Keratinocyte (primary cell): ENCODE measurements at regions not wholly inside any gene's neighbourhood (a gene's known extent, or its start where the extent isn't known, plus 50 kb on each side); places are given as distances from the start of the nearest gene placed in this dataset.

Experiments used
- DNase-seq: peaks from one replicate; pipeline ENCODE4 v3.0.0-alpha.2; 2011; ENCODE audit warnings: low read depth, missing footprints, low spot score
- FAIRE-seq: peaks from 2 replicates; lab custom pipeline; 2011; peaks lifted over from hg19 to GRCh38; lab: Jason Lieb, UNC
- H2AFZ ChIP-seq: 2 replicates; pipeline ENCODE4 v1.6.0; 2012; ENCODE audit warnings: low read length, control low read depth, inconsistent platforms; ENCODE audit not compliant: control insufficient read depth
- H3K27ac ChIP-seq: 2 replicates; pipeline ENCODE4 v1.5.1; 2011; ENCODE audit warnings: low read length; ENCODE audit not compliant: control insufficient read depth, insufficient read depth
- H3K27me3 ChIP-seq: 3 replicates; pipeline ENCODE4 v1.6.0; 2011; ENCODE audit warnings: low read length; ENCODE audit not compliant: control insufficient read depth, insufficient read depth; ENCODE audit errors: extremely low read depth
- H3K36me3 ChIP-seq, 2 experiments: 2 replicates in 1 of 2; 3 replicates in 1 of 2; pipeline ENCODE4 v1.5.1; 2011; ENCODE audit warnings: low read length in 2 of 2, mild to moderate bottlenecking in 1 of 2; ENCODE audit not compliant: control insufficient read depth in 2 of 2, insufficient read depth in 2 of 2; ENCODE audit errors: extremely low read depth in 1 of 2
- H3K4me1 ChIP-seq: 3 replicates; pipeline ENCODE4 v1.5.1; 2011; ENCODE audit warnings: low read length; ENCODE audit not compliant: control insufficient read depth, insufficient read depth; ENCODE audit errors: extremely low read depth
- H3K4me2 ChIP-seq: 3 replicates; pipeline ENCODE4 v1.6.0; 2011; ENCODE audit warnings: low read depth, low read length; ENCODE audit not compliant: control insufficient read depth, insufficient read depth; ENCODE audit errors: extremely low read depth
- H3K4me3 ChIP-seq, 3 experiments: fragments of 200-600 bp in 1 of 3; sonication (generic) in 1 of 3; 2 replicates in 2 of 3; 3 replicates in 1 of 3; pipeline ENCODE4 v1.5.1; 2011 to 2016; ENCODE audit warnings: low read length in 3 of 3, mild to moderate bottlenecking in 3 of 3, control low read depth in 2 of 3, inconsistent platforms in 1 of 3, low read depth in 1 of 3, mixed read lengths in 1 of 3, mixed run types in 1 of 3, moderate library complexity in 1 of 3; ENCODE audit not compliant: control insufficient read depth in 2 of 3, insufficient read depth in 2 of 3; ENCODE audit errors: extremely low read depth in 1 of 3
- H3K79me2 ChIP-seq: 2 replicates; pipeline ENCODE4 v1.6.0; 2012; ENCODE audit warnings: low read length; ENCODE audit not compliant: control insufficient read depth, insufficient read depth
- H3K9ac ChIP-seq: 3 replicates; pipeline ENCODE4 v1.6.0; 2011; ENCODE audit warnings: low read length; ENCODE audit not compliant: control insufficient read depth, insufficient read depth; ENCODE audit errors: extremely low read depth
- H3K9me1 ChIP-seq: 3 replicates; pipeline ENCODE4 v1.6.0; 2011; ENCODE audit warnings: low read length; ENCODE audit not compliant: control insufficient read depth, insufficient read depth; ENCODE audit errors: extremely low read depth
- H3K9me3 ChIP-seq: 2 replicates; pipeline ENCODE4 v1.5.1; 2012; ENCODE audit warnings: low read depth, low read length; ENCODE audit not compliant: control insufficient read depth
- H4K20me1 ChIP-seq: 3 replicates; pipeline ENCODE4 v1.6.0; 2011; ENCODE audit warnings: low read length; ENCODE audit not compliant: control insufficient read depth, insufficient read depth; ENCODE audit errors: extremely low read depth
- EZH2 ChIP-seq: IDR thresholded peaks from one replicate; pipeline ENCODE4 v1.6.1; 2012; ENCODE audit warnings: inconsistent platforms, mild to moderate bottlenecking, low read length, moderate library complexity
- dilution Hi-C: fragments of 300-500 bp; cut with MboI; formaldehyde crosslinking; loops from one replicate; pipeline ENCODE4 v1.7.0; 2020; ENCODE audit warnings: low sequenced_read_pairs; ENCODE audit not compliant: extremely low pct_ligation_motif_present
- TF ChIP-seq, protein P1 (sequence below), 3 experiments: IDR thresholded peaks in 1 of 3; conservative IDR thresholded peaks in 1 of 3; optimal IDR thresholded peaks in 1 of 3; 2 replicates in 2 of 3; 3 replicates in 1 of 3; pipeline versions ENCODE3 to v1.5.1; 2011; ENCODE audit warnings: low read length in 3 of 3, mild to moderate bottlenecking in 3 of 3, moderate library complexity in 2 of 3, control low read depth in 1 of 3, inconsistent platforms in 1 of 3; ENCODE audit not compliant: insufficient read depth in 2 of 3; ENCODE audit errors: extremely low read depth in 1 of 3

GRCh38 chr1:201640624-201641023 is 101.7 kb downstream of the NAV1 start:
- Histone ChIP-seq H2AFZ (no peak overlapping the region), H3K36me3 (no peaks in the 10 kb centered on the region), H3K27me3 (peaks cover 6% of the 10 kb centered on the region), H3K27ac (no peak overlapping the region), H3K79me2 (no peaks in the 10 kb centered on the region), H3K4me2 (no peak overlapping the region), H3K4me1 (no peaks in the 10 kb centered on the region), H3K4me3 (no peak overlapping the region), H4K20me1 (no peaks in the 10 kb centered on the region), H3K9me1 (no peaks in the 10 kb centered on the region), H3K9ac (no peak overlapping the region), H3K9me3 (no peaks in the 10 kb centered on the region)
- dilution Hi-C loops = no loop called here
- no peak for FAIRE-seq
- DNase-seq = no peak
- TF ChIP-seq EZH2 = no peak
- TF ChIP-seq, protein P1, sequence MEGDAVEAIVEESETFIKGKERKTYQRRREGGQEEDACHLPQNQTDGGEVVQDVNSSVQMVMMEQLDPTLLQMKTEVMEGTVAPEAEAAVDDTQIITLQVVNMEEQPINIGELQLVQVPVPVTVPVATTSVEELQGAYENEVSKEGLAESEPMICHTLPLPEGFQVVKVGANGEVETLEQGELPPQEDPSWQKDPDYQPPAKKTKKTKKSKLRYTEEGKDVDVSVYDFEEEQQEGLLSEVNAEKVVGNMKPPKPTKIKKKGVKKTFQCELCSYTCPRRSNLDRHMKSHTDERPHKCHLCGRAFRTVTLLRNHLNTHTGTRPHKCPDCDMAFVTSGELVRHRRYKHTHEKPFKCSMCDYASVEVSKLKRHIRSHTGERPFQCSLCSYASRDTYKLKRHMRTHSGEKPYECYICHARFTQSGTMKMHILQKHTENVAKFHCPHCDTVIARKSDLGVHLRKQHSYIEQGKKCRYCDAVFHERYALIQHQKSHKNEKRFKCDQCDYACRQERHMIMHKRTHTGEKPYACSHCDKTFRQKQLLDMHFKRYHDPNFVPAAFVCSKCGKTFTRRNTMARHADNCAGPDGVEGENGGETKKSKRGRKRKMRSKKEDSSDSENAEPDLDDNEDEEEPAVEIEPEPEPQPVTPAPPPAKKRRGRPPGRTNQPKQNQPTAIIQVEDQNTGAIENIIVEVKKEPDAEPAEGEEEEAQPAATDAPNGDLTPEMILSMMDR (optimal IDR thresholded peaks at IDR 0.05 in 1 of 3, IDR thresholded peaks at IDR 0.05 in 1 of 3, conservative IDR thresholded peaks at IDR 0.05 in 1 of 3; ENCODE audit: extremely low read depth in 1 of 3, insufficient read depth in 2 of 3, low read length in 3 of 3) = no peak

DNA sequence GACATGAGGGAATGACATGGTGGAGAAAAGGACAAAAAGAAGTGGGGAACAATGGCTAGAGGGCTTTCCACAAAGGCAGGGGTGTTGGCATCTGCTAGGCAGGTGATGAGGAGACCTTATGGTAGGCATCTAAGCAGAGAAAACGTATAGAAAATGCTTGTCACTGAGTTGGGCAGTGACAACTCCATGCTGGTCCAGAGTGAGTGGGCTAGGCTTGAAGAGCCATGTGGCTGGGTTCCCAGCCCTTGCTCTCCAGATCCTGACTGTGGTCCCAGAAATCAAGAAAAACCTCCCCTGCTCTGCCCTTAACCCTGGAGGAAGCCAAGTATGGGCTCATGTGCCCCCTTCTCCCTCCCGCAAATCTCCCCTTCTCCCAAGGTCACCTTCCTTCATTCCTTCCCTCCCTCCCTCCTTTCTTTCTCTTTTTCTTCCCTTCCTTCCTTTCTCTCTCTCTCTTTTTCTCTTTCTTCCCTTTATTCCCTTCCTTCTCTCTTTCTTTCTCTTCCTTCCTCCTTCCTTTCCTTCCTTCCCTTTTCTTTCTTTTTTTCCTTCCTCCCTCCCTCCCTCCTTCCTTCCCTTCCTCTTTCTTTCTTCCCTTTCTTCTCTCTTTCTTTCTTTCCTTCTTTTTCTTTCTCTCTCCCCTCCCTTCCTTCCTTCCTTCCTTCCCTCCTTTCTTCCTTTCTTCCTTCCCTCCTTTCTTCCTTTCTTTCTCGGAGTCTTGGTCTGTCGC is 102.8 kb downstream of the NAV1 start:
- dilution Hi-C loops = no loop called here
- H3K4me2 ChIP-seq = no peak overlapping the region
- no peak overlapping the region for H2AFZ ChIP-seq

More for the DNA sequence above, 102.8 kb downstream of the NAV1 start:
- no peak for DNase-seq
- Histone ChIP-seq H4K20me1 (no peaks in the 10 kb centered on the region), H3K27me3 (peaks cover 6% of the 10 kb centered on the region), H3K4me3 (no peak overlapping the region), H3K27ac (no peak overlapping the region), H3K79me2 (no peaks in the 10 kb centered on the region), H3K36me3 (no peaks in the 10 kb centered on the region), H3K4me1 (no peaks in the 10 kb centered on the region), H3K9me3 (no peaks in the 10 kb centered on the region), H3K9me1 (no peaks in the 10 kb centered on the region), H3K9ac (no peak overlapping the region)
- no peak for TF ChIP-seq EZH2
- TF ChIP-seq, protein P1 (optimal IDR thresholded peaks at IDR 0.05 in 1 of 3, IDR thresholded peaks at IDR 0.05 in 1 of 3, conservative IDR thresholded peaks at IDR 0.05 in 1 of 3; ENCODE audit: extremely low read depth in 1 of 3, insufficient read depth in 2 of 3, low read length in 3 of 3) = no peak
- no peak for FAIRE-seq
